ENCODE measurements at regions not wholly inside any gene's neighbourhood (a gene's known extent, or its start where the extent isn't known, plus 50 kb on each side); places are given as distances from the start of the nearest gene placed in this dataset.

DNA sequence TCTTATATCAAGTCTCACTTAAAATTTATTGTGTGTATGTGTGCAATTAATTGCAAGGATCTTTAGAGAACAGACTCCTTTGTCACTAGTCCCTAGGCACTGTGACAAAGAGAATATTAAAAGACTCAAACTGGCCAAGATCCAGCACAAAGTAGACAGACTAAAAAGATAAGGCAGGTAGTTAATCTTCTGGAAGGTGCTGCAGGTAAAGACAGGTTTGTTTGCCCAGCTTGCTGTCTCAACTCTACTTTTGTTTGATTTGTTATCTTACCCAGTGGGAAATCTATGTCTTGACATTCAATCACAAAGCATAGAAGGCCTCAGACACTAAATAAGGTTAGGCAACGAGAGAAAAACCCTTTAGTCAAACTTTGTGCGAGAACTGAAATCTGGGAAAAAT, 807.9 kb upstream of the LRRN3 start:
- WGBS, 2 experiments (ENCODE audit: extremely low coverage in 2 of 2, insufficient read length in 1 of 2): no CpG with 5 or more reads among the region's 2 CpGs
- Histone ChIP-seq H3K14ac (replicated peaks; ENCODE audit: low read depth, low read length) (no peak overlapping the region), H3K9me1 (ENCODE audit: insufficient read depth, low read length) (no peaks in the 10 kb centered on the region), H3K36me3 (ENCODE audit: control insufficient read depth, insufficient read depth, low read length) (no peaks in the 10 kb centered on the region), H2BK5ac (ENCODE audit: low read depth, low read length, poor library complexity, severe bottlenecking) (no peak overlapping the region), H3K56ac (ENCODE audit: extremely low read depth, insufficient read depth, low read length) (no peak overlapping the region), H4K20me1 (ENCODE audit: insufficient read depth, low read length) (no peaks in the 10 kb centered on the region), H2AFZ (replicated peaks; ENCODE audit: low read length, poor library complexity) (no peak overlapping the region), H4K91ac (ENCODE audit: insufficient read depth, low read depth, low read length) (no peak overlapping the region), H3K27me3 (ENCODE audit: control insufficient read depth, insufficient read depth, low read length) (no peaks in the 10 kb centered on the region), H3K4ac (ENCODE audit: low read depth, low read length) (no peak overlapping the region), H3K4me1 (ENCODE audit: control insufficient read depth, insufficient read depth, low read length) (no peaks in the 10 kb centered on the region), H3K79me1 (ENCODE audit: low read depth in 1 of 2, low read length in 2 of 2) (no peaks in the 10 kb centered on the region), H2AK5ac (ENCODE audit: low read depth, low read length) (no peak overlapping the region), H2BK20ac (ENCODE audit: low read depth, low read length) (no peak overlapping the region), H2BK15ac (ENCODE audit: low read depth, low read length) (no peak overlapping the region), H3K9me3 (ENCODE audit: control insufficient read depth, insufficient read depth, low read length) (no peaks in the 10 kb centered on the region), H3K23ac (ENCODE audit: low read depth, low read length) (no peak overlapping the region), H3K18ac (ENCODE audit: low read depth, low read length) (no peak overlapping the region), H3K27ac (ENCODE audit: insufficient read depth, low read length) (no peak overlapping the region), H4K8ac (ENCODE audit: low read depth in 2 of 2, low read length in 2 of 2) (no peak overlapping the region), H4K5ac (ENCODE audit: low read depth, low read length) (no peak overlapping the region), H3K4me2 (ENCODE audit: low read depth, low read length) (no peak overlapping the region), H3K9ac (ENCODE audit: low read depth, low read length) (no peak overlapping the region), H3K4me3 (ENCODE audit: insufficient read depth, low read depth, low read length) (no peak overlapping the region), H2AK9ac (replicated peaks; ENCODE audit: low read depth, low read length, poor library complexity) (no peak overlapping the region), H2BK120ac (ENCODE audit: low read depth, low read length) (no peak overlapping the region)
- dilution Hi-C loops (cut with HindIII; ENCODE audit: low sequenced_read_pairs, unreplicated experiment) (no loop called here), intact Hi-C loops (cut with micrococcal nuclease) (no loop called here), in situ Hi-C loops (cut with MboI; ENCODE audit: low sequenced_read_pairs) (no loop called here)
- ATAC-seq (ENCODE audit: low read depth) (no peak), DNase-seq (no peak)
- BruUV-seq (replicated peaks): no TSS peak
- POLR2A ChIA-PET (ENCODE audit: unreplicated experiment): no interaction called here
- CTCF ChIA-PET: no interaction called here
- no peak for TF ChIP-seq MAFK (IDR thresholded peaks at IDR 0.05; ENCODE audit: low read depth, low read length)
- no peak for TF ChIP-seq FOS (IDR thresholded peaks at IDR 0.05; ENCODE audit: low read depth, low read length)
- no peak for TF ChIP-seq SMC3 (IDR thresholded peaks at IDR 0.05; ENCODE audit: low read depth, low read length)
- no peak for TF ChIP-seq CEBPB (IDR thresholded peaks at IDR 0.05; ENCODE audit: low read depth, low read length)
- TF ChIP-seq CHD1 (IDR thresholded peaks at IDR 0.05; ENCODE audit: low read depth, low read length): no peak
- no peak for TF ChIP-seq MXI1 (IDR thresholded peaks at IDR 0.05; ENCODE audit: borderline replicate concordance, low read depth, low read length)
- no peak for TF ChIP-seq RFX5 (IDR thresholded peaks at IDR 0.05; ENCODE audit: low read depth, low read length)
- no peak for TF ChIP-seq NFE2L2 (IDR thresholded peaks at IDR 0.05; ENCODE audit: low read depth, low read length)
- no peak for TF ChIP-seq RCOR1 (IDR thresholded peaks at IDR 0.05; ENCODE audit: insufficient replicate concordance, low read length)
- no peak for TF ChIP-seq CTCF (conservative IDR thresholded peaks at IDR 0.05; ENCODE audit: low read depth, low read length)
